Astrocyte of the spinal cord (primary cell): ENCODE measurements at regions not wholly inside any gene's neighbourhood (a gene's known extent, or its start where the extent isn't known, plus 50 kb on each side); places are given as distances from the start of the nearest gene placed in this dataset.

Source experiments
- DNase-seq: peaks from one replicate; pipeline ENCODE4 v3.0.0; 2011; ENCODE audit warnings: low read depth, low spot score
- H3K4me3 ChIP-seq: 2 replicates; pipeline ENCODE4 v1.5.1; 2011; ENCODE audit warnings: low read depth, mild to moderate bottlenecking, low read length, moderate library complexity
- CTCF ChIP-seq: IDR thresholded peaks from 2 replicates; pipeline ENCODE4 v1.5.1; 2012; ENCODE audit warnings: low read depth, mild to moderate bottlenecking, low read length, inconsistent platforms
- in situ Hi-C: cut with HindIII; loops from 2 replicates; pipeline ENCODE4 v1.10.0; 2017; ENCODE audit warnings: low sequenced_read_pairs

DNA sequence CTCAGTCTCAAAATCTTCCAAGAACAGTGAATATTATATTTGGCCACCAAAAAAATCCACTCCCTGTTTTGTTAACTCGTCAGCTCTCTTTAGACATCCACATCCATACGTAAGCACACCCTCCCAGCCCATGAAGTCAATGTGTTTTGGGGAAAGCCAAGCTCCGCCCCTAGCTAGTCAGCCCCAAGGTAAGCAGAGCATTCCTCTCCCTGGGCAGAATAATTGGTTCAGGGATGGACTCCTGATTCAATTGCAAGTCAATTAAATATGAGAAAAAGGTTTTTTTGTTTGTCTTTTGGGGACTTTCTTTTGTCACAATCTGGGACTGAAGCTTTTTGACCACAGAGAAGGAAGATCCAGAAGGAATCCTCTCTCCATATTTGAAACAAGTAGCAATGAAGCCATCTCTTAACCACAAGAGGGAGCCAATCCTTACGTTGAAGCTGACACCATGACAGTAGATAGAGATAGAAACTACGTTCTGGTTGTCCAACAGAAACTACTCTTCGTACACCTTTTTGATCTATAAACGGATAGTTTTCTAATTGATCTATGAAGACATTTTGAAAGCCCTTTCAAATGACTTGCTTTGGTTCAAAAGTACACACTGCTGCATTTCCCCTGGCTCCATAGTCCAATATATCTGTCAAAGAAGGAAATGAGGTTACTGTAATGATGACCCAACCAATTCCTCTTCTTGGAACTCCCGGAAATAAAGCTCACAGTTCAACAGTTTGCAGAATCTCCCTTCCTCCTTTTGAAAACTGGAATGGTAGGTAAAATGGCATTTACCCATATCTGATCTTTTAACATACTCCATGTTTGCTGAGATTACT is 166.4 kb downstream of the TLE1 start:
- DNase-seq = peak; percentile 71
- TF ChIP-seq CTCF = peak; percentile 65
- in situ Hi-C loops = no loop called here
- H3K4me3 ChIP-seq = no peak overlapping the region

DNA sequence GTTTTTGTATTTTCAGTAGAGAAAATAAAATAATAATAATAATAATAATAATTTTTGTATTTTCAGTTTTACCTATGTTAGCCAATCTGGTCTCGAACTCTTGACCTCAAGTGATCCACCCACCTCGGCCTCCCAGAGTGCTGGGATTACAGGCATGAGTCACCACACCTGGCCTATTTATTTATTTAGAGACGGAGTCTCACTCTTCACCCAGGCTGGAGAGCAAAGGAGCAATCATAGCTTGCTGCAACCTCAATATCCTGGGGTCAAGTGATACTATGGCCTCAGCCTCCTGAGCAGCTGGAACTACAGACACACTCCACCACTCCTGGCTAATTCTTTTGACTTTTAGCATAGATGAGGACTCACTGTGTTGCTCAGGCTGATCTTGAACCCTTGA is 167.5 kb downstream of the TLE1 start:
- no peak for DNase-seq
- no peak overlapping the region for H3K4me3 ChIP-seq
- in situ Hi-C loops = no loop called here
- no peak for TF ChIP-seq CTCF

- TF ChIP-seq CTCF = no peak
- DNase-seq = no peak
- H3K4me3 ChIP-seq = no peak overlapping the region
- in situ Hi-C loops = no loop called here
Observed at GRCh38 chr9:81519816-81520495, 169.4 kb downstream of the TLE1 start.

- in situ Hi-C loops = no loop called here
- H3K4me3 ChIP-seq = no peak overlapping the region
- no peak for DNase-seq
- TF ChIP-seq CTCF = no peak
Observed at GRCh38 chr9:81517954-81518353, 171.4 kb downstream of the TLE1 start.

- in situ Hi-C loops = no loop called here
- H3K4me3 ChIP-seq = no peak overlapping the region
- TF ChIP-seq CTCF = no peak
- no peak for DNase-seq
Observed at GRCh38 chr9:81513059-81513458, 176.3 kb downstream of the TLE1 start.

- H3K4me3 ChIP-seq = no peak overlapping the region
- no peak for DNase-seq
- in situ Hi-C loops = no loop called here
- no peak for TF ChIP-seq CTCF
Observed at GRCh38 chr9:81512641-81513040, 176.7 kb downstream of the TLE1 start.
